ENCODE measurements at regions not wholly inside any gene's neighbourhood (a gene's known extent, or its start where the extent isn't known, plus 50 kb on each side); places are given as distances from the start of the nearest gene placed in this dataset.
"Not testable (repeated sequence)": the region's sequence is repeated elsewhere in the genome, so short reads cannot be mapped to it uniquely, and the experiment has no call there.

DNA sequence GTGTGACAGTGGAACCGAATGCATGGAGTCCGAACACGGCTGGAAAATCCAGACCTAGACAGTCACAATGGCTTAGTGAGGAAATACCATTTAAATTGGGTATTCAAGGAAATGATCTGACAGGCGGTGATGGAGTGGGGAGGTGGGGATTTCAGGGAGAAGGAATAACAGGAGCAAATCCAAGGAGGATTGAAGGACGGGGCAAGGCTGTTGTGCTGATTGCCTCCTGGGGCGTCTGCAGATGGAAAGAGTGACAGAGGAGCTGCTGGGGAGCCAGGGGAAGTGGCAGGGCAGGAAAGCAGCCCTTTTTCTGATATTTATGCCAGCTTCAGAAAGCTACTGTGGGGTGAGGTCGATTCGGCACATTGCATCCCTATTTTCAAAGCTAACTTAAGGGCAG lies 99.1 kb upstream of the FMN2 start:
- DNase-seq (ENCODE audit: low spot score), result not testable (repeated sequence)

DNA sequence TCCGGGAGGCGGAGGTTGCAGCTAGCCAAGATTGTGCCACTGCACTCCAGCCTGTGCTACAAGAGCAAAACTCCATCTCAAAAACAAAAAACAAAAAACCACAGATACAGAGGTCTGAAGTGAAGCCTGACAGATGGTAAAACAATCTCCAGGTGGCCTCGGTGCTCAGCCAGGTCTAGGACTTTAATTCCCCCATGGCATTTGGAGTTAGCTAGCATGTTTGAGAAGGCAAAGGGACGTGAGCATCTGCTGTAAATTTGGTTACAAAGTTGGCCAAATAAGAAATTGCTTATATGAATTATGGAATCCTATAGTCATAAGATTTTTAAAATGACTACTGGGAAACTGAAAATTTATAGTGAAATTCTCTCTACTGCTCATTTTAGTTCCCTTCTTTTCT lies 98.3 kb upstream of the FMN2 start:
- DNase-seq (ENCODE audit: low spot score), result no peak

DNA sequence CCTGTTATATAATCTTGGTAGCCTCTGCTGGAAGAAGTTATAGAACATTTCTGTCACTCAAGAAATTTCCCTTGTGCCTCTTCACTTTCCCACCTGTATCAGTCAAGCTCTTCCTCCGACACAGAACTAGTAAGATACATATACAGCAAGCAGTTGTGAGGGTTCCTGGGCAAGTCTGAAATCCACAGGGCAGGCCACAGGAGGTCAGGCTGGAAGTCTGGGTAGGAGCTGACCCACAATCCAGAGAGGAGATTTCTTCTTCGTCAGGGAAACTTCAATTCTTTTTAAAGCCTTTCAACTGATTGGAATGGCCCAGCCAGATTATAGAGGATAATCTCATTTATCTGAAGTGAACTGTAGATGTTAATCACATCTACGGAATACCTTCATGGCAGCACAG lies 96.4 kb upstream of the FMN2 start:
- no peak for DNase-seq (ENCODE audit: low spot score)

DNA sequence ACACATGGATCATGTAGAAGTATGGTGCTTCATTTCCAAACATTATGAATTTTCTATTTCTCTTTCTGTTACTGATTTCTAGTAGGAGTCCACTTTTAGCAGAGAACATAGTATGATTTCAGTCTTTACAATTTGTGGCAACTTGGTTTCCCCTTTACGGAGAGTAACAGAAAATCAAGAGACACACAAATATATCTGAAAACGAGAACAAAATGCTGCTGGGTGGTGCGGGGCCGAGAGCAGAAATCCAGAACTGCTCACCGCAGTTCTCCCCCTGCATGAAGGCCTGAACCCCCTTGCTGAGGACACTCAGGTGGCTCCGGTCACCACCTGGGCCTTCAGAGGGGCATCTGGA lies 94.5 kb upstream of the FMN2 start:
- no peak for DNase-seq (ENCODE audit: low spot score)

DNA sequence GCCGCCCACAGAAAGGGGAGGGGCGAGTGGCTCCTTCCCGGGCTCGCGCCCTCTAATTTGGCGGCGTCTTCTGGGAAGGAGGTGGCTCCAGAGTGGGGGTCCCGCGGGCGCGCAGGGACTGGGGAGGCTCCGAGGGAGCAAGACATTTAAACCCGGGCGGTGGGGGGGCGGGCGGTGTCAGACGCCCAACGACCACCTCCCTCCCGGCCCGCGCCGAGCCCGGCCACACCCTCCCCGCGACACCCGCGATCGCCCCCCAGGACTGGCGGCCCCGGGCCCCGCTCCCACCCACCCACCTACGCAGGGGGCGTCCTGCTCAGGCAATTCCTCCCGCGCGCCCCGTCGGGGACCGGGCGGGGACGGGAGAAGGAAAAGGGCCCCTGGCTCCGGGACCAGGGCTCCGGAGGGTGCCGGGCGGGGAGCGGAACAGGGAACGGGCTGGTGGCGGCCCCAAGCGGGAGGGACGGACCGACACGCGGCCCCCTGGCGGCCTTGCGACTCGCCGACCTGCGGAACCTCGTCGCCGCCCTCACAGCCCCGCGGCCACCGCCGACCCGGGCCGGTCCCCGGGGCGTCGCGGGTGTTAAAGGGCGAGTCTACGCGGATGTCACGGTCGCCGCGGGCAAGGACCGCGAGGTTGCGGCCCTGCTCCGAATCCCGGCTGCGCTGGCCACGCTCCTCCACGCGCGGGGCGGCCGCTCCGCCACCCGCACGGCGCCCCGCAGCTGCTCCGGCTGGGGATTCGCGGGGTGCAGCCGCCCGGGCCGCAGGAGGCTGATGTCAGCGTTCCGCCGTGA lies 94.0 kb upstream of the FMN2 start:
- DNase-seq (ENCODE audit: low spot score), result no peak

DNA sequence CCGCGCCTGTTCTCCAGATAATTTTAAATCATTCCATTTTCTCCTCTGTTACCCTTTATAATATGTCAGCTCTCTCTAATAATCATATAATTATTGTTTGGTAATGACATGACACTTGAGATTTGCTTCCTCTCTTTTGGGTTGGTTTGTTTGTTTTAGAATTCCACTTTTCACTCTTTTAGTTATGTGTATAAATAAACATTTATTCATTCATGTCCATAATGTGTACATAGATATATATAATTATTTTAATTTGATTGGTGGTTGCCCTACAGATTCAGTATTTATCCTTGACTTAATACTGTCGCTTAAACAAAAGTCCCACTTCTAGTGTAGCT lies 93.4 kb upstream of the FMN2 start:
- DNase-seq (ENCODE audit: low spot score), result no peak

DNA sequence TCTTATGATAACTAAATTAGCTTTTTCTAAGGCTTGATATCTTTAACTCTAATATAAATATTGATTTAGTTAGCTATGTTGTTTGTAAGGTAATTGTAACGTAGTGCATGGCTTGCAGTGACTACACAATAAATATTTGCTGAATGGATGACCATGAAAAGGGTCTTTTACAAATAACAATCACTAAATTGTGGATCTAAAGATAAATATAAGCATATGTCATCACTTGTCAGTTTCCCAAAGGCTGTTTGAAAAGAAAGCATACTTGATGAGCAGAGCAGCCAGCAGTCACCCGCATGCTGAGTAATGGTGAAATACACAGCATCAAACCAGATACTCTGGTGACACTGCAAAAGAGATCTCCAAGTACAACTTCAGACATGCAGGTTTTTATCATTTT lies 92.5 kb upstream of the FMN2 start:
- no peak for DNase-seq (ENCODE audit: low spot score)

DNA sequence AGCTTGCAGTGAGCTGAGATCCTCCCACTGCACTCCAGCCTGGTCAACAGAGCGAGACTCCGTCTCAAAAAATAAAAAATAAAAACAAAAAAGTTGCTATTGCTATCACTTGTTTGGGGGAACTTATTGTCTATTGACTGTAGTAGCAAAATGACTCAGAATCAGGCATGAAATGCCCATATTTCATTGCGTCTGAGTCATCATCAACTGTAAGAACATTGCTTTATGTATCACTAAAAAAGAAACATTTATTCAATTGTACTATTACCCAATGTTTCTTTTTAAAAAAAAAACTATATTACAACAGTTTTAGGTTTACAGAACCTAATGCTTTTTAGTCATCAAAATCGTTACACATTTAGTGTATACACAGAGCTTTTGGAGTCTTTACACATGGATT lies 91.0 kb upstream of the FMN2 start:
- no peak for DNase-seq (ENCODE audit: low spot score)

DNA sequence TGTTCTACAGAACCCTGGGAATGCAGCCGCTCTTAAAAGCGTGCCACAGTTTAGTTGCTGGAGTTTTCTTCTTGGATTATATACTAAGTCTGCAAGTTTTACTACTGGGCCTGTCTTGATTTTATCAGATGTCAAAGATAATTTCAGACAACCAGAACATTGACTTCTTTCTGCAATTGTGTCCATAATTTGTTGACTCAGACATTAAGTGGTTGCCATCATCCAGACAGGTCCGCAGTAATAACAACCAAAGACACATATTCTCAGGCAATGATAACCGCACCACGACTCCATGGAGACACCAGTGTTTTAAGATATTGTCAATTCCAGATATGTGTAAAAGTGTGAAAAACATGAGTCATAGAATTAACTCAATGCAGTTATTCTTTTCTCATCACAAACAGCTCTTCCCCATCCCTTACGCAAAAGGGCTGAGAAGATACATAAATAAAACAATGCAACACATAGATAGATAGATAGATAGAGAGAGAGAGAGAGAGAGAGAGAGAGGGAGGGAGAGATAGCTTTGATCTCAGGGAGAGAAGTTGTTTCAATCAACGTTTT lies 90.4 kb upstream of the FMN2 start:
- no peak for DNase-seq (ENCODE audit: low spot score)

DNA sequence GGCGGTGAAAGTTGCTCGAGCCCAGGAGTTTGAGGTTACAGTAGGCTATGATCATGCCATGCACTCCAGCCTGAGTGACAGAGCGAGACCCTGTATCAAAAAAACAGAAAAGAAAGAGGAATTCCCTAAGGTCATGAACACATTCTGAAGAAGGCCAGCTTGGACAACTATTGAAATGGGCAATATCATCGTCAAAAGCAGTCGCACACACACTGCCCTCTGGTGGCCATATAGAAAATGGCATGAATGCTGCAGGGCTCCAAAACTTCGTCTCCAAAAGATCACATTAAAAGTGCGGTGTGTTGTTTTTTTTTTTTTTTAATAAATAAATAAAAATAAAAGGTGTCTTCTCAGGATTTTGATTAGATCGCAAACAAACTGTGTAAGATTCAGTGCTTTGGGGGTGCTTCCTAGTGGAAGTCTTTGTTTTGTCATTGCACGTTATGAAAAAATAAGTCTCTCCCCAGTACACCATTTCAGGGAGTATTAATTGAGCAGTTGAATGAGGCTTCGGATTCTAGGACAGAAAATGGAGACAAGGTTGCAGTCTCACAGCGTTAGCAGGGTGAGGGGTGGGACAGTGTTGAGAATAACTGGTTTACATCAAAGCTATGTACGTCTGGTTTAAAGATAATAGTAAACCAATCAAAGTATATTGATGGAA lies 87.5 kb upstream of the FMN2 start:
- no peak for DNase-seq (ENCODE audit: low spot score)

DNA sequence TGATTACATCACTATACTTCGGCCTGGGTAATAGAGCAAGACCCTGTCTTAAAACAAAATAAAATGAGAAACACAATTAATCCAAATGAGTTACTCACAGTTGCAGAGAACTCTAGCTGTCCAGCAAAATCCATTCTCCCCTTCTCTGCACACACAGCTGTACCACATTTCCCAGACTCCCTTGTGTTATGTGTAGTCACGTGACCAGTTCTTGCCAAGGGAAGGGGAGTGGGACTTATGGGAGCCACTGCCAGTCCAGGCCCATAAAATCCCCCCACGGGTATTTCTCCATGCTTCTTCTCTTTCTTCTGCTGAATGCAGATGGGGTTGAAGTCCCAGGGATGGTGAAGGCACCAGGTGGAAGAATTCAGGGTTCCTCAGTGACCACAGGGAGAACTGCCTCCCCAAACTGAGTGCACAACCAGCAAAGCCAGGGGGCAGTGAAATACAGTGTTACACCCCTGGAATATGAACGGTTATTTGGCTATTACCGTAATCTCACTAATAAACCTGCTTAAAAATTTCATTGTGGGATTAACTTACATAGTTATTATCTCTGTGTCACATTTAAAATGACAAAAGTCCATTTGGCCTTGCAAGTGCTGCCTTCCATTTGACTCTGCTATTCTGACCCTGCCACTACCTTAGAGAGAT lies 85.6 kb upstream of the FMN2 start:
- DNase-seq (ENCODE audit: low spot score), result no peak

DNA sequence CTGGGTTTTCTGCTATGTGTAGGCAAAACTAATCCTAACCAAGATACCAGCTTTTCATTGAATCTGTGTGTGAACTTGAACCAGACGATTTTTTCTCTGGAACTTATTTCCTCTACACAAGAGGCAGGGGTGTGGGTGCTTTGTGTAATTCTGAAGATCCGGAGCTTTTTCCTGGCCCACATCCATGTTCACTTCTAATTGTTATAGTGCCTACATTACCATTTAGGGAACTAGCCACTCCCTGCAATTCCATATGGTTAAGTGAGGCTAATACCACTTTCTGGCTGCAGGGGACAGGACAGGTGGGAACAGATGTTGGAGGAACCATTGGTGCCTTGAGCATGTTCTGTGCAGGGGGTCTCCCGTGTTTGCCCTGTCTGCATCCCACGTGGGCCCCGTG lies 83.4 kb upstream of the FMN2 start:
- DNase-seq (ENCODE audit: low spot score), result no peak

DNA sequence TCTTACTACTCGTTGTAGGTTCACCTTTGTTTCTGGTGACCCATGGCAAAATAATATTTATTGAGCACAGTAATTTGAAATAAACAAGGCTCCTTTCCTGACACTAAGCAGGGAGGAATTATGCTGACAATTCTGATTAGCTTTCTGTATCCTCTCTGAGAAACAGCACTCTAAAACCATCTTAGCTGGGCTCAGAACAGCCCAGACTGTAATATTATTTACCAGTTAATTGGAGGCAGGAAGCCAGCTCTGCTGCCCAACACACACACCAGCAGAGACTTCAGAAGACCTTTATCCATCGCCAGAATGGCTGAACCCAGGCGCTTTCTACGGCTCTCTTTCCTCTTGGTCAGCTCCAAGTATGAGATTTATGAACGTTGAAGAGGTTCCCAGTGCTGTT lies 77.6 kb upstream of the FMN2 start:
- DNase-seq (ENCODE audit: low spot score), result no peak

DNA sequence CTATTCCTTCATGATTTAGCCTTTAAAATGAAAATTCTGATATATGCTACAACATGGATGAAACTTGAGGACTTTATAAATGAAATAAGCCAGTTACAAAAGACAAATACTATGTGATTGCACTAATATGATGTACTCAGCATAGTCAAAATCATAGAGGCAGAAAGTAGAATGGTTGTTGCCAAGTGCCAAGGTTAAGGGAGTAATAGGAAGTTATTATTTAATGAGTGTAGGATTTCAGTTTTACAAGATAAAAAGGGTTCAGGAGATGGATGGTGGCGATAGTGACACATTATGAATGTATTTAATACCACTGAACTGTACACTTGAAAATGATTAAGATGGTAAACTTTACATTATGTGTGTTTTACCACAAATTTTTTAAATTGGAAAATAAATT lies 73.1 kb upstream of the FMN2 start:
- DNase-seq (ENCODE audit: low spot score), result no peak

DNA sequence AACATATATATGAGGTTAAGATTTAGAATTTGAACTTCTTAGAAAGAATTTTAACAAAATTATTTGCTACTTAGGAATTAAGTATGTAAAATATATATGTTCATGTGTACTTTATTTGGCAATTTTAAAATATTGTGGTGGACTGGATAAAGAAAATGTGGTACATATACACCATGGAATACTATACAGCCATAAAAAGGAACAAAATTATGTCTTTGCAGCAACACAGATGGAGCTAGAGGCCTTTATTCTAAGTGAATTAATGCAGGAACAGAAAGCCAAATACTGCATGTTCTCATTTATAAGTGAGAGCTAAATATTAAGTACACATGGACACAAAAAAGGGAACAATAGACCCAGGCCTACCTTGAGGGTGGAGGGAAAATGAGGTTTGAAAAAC lies 72.2 kb upstream of the FMN2 start:
- DNase-seq (ENCODE audit: low spot score), result no peak

DNA sequence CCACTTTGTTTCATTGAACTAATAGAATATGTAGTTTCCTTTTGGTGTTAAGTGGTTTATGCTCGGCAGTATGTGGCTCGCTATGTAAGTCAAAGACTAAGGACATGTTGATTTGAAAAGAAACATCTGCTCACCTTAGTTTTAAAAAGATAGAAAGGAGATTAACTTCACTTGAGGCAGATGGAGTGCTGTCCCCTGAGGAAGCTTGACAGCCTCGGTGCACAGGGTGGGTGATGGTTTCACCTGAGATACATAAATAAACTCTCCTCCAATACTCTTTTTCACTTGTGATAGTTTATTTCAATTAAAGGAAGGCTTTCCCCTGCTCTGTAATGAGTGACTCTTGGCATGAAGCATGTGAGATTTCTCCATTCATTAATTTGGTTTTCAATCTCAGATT lies 70.8 kb upstream of the FMN2 start:
- no peak for DNase-seq (ENCODE audit: low spot score)

DNA sequence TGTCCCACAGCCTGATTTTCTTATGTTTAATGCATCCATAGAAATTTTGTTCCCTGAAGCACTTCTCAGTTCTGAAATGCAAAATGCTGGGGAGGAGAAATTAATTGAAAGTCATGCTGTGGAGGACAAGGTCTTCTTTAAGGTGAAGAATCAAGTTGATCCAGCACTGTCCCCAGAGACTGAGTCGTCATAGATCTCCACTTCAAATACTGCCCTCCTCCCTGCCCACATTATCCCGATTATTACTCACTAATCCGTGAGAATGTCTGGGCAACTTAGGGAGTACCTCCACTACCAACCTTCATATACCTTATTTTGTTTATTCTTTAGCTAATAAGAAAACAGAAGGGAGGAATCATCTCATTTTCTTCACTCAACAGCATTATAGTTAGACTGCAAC lies 70.0 kb upstream of the FMN2 start:
- no peak for DNase-seq (ENCODE audit: low spot score)

DNA sequence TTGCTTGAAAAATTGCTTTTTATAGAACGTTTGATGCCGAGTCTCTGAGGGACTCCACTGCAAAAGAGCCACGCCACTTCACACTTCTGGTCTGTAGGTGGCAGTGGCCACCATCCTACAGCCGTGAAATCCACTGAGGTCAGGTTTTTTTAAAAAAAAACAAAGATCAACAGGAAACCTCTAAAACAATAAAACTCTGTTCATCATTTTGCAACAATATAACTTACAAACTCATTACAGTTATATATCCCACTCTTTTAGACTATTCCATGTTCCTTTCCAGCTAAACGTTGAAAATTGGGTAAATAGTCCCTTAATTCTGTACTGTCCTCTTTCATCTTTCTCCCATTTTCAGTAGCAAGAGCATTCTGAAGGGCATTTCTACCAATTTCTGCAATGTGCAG lies 64.6 kb upstream of the FMN2 start:
- no peak for DNase-seq (ENCODE audit: low spot score)

DNA sequence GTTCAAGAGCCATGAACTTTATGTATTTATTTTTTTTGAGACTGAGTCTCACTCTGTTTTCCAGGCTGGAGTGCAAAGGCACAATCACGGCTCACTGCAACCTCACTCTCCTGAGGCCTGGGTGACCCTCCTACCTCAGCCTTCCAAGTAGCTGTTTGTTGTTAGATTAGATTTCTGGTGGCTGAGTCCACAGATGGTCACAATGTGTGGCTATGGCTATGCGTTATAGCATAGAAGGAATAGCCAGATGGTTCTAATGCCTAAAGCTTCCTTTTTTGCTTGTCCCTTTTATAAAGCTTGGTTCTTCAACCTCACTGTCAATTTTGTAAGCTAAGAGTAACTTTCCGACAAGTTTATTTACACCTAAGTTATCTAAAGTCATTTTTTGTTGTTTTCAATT lies 62.3 kb upstream of the FMN2 start:
- DNase-seq (ENCODE audit: low spot score), result no peak

DNA sequence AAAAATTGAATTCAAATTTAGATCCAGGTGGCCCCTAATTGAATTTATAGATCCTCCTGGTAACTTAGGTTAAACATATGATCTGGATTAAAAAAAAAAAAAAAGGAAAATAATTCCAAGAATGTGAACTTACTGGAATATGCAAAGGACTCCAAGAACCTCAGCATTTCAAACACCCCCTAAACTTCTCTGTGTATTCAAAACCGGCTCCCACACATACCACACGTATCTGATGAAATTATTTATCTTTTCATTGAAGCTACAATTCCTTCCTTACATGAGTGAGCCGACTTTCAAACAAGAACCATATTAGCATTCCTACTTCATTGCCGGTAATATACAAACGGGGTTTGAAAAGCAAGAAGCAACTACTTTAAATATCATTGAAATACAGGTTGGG lies 61.4 kb upstream of the FMN2 start:
- DNase-seq (ENCODE audit: low spot score), result no peak

DNA sequence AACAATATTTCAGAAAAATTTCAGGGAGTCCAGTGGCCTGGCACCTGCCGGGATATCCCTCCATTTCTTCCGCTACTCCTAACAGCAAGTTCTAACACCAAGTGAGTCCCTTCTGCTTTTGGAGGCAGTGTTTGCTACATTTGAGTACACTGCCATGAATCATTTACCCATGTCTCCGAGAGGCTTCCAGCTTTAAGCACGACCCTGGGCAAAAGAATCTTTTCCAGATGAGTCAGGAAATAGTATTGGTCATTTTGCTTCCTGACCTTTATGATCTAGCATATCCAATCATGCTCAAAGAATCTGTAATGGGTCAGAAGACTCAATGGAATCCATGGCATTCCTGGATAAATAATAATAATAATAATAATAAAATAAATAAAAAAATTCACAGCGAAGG lies 60.7 kb upstream of the FMN2 start:
- DNase-seq (ENCODE audit: low spot score), result no peak

DNA sequence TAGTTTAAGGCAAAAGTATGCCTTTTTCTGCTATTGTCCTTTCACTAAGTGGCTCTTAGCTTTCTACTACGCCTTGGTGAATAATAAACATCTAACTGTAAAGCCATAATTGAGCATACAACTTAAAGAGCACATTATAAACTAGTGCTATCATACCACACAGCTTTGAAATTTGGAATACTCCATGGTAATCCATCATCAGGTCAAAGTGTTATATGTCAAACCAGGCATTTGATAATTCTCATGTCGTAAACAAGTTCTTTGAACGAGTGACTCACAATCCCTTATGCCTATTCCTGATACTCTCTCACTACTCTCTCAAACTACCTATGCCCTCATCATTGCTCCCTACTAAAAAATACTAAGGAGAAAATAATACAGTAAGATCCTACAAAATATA lies 60.3 kb upstream of the FMN2 start:
- DNase-seq (ENCODE audit: low spot score), result no peak

DNA sequence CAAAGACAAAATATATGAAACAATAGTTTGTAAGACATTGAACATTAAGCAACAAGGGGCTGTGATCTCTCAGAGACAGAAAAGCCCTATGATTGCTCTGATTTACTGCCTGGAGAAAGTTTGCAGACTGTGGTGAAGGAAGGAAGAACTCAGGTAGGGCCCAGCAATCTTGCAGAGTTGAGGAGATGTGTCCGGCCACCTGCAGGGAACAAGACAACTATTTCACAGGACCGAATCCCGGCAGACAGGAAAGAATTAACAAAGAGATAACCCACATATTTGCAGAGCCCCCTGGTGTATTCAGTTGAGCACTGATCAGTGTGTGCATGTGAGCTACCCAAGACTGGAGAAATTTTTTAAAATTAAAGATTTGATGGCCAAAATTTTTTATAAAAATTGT lies 58.3 kb upstream of the FMN2 start:
- no peak for DNase-seq (ENCODE audit: low spot score)

DNA sequence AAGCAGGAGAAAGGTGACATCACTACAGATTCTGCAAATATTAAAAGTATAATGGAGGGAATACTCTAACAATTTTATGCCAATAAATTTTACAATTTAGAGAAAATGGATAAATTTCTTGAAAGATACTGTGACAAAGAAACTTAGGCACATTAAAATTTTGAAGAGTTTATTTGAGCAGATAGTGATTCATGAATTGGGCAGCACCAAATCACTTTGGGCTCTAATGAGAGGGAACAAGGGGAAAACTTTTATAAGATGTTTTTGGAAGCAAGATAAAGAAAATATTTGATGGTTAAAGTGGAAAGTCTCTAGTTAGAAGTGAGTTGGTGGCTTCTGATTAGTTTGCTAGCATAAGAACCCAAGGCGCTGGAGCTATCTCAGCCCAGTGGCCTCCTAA lies 55.2 kb upstream of the FMN2 start:
- no peak for DNase-seq (ENCODE audit: low spot score)

Measured in CD4-positive, alpha-beta T cell treated with Interleukin-6 at 100 ng/mL for 8 hours (primary cell).